PC-9 (cell line): ENCODE measurements at regions not wholly inside any gene's neighbourhood (a gene's known extent, or its start where the extent isn't known, plus 50 kb on each side); places are given as distances from the start of the nearest gene placed in this dataset.

Source experiments
- BruUV-seq: library from RNA; stranded (reverse); fragments of 400-500 nt; replicated peaks from 2 replicates; lab custom pipeline; 2021; lab: Mats Ljungman, UMichigan
- CTCF ChIA-PET: fragments of 300-600 bp; sonication (Branson Sonifier 250); formaldehyde crosslinking; loops from one replicate; lab custom pipeline; 2022; ENCODE audit warnings: antibody characterized with exemption; lab: Charles Lee
- POLR2A ChIA-PET: fragments of 300-600 bp; sonication (Branson Sonifier 250); formaldehyde crosslinking; loops from one replicate; lab custom pipeline; 2022; ENCODE audit warnings: antibody characterized with exemption; ENCODE audit not compliant: unreplicated experiment; lab: Charles Lee
- DNase-seq, 2 experiments: peaks; one replicate each; pipeline versions ENCODE4 v3.0.0 to v3.0.0-alpha.2; 2015 to 2022; ENCODE audit warnings: mixed read lengths in 1 of 2
- H2AFZ ChIP-seq: fragments of 200-600 bp; sonication (generic); 2 replicates; pipeline ENCODE4 v1.8.1; 2017; ENCODE audit warnings: antibody characterized with exemption
- H3F3A ChIP-seq: fragments of 200-600 bp; sonication (generic); 2 replicates; pipeline ENCODE4 v1.8.1; 2017; ENCODE audit warnings: antibody characterized with exemption, mild to moderate bottlenecking, low read depth; ENCODE audit not compliant: insufficient read depth
- H3K27ac ChIP-seq: fragments of 200-600 bp; sonication (generic); 2 replicates; pipeline ENCODE4 v1.6.1; 2016; ENCODE audit warnings: mixed run types
- H3K27me3 ChIP-seq: fragments of 200-600 bp; sonication (generic); 2 replicates; pipeline ENCODE4 v1.6.1; 2016; ENCODE audit warnings: low read depth, mixed run types; ENCODE audit not compliant: insufficient read depth
- H3K36me3 ChIP-seq: fragments of 200-600 bp; sonication (generic); 2 replicates; pipeline ENCODE4 v1.6.1; 2016; ENCODE audit warnings: low read depth, mixed run types
- H3K4me1 ChIP-seq: fragments of 200-600 bp; sonication (generic); replicated peaks from 2 replicates; pipeline ENCODE4 v1.6.1; 2016; ENCODE audit warnings: mixed run types; ENCODE audit not compliant: insufficient read depth
- H3K4me2 ChIP-seq: fragments of 200-600 bp; sonication (generic); 2 replicates; pipeline ENCODE4 v1.6.1; 2017; ENCODE audit warnings: mixed run types
- H3K4me3 ChIP-seq: fragments of 200-600 bp; sonication (generic); 2 replicates; pipeline ENCODE4 v1.6.1; 2016; ENCODE audit warnings: mixed run types
- H3K79me2 ChIP-seq: fragments of 200-600 bp; sonication (generic); 2 replicates; pipeline ENCODE4 v1.6.1; 2017; ENCODE audit warnings: low read depth, mixed run types
- H3K9me2 ChIP-seq: fragments of 200-600 bp; sonication (generic); 2 replicates; pipeline ENCODE4 v1.8.1; 2017; ENCODE audit warnings: mild to moderate bottlenecking; ENCODE audit not compliant: insufficient read depth
- H3K9me3 ChIP-seq: fragments of 200-600 bp; sonication (generic); 2 replicates; pipeline ENCODE4 v1.8.1; 2016; ENCODE audit warnings: low read depth; ENCODE audit not compliant: insufficient read depth
- H4K20me1 ChIP-seq: fragments of 200-600 bp; sonication (generic); 2 replicates; pipeline ENCODE4 v1.8.1; 2017; ENCODE audit not compliant: insufficient read depth
- EZH2 ChIP-seq: fragments of 200-600 bp; sonication (generic); IDR thresholded peaks from 2 replicates; pipeline ENCODE4 v1.8.0; 2017; ENCODE audit warnings: antibody characterized with exemption, low read depth
- intact Hi-C: fragments of 100-400 bp; cut with micrococcal nuclease; formaldehyde crosslinking; loops from one replicate; pipeline ENCODE4 v1.10.0; 2022; ENCODE audit not compliant: unreplicated experiment
- TF ChIP-seq, protein P1 (sequence below): fragments of 200-600 bp; sonication (generic); conservative IDR thresholded peaks from 2 replicates; pipeline ENCODE4 v1.6.1; 2017; ENCODE audit warnings: mixed run types, antibody characterized with exemption, mild to moderate bottlenecking, moderate library complexity

DNA sequence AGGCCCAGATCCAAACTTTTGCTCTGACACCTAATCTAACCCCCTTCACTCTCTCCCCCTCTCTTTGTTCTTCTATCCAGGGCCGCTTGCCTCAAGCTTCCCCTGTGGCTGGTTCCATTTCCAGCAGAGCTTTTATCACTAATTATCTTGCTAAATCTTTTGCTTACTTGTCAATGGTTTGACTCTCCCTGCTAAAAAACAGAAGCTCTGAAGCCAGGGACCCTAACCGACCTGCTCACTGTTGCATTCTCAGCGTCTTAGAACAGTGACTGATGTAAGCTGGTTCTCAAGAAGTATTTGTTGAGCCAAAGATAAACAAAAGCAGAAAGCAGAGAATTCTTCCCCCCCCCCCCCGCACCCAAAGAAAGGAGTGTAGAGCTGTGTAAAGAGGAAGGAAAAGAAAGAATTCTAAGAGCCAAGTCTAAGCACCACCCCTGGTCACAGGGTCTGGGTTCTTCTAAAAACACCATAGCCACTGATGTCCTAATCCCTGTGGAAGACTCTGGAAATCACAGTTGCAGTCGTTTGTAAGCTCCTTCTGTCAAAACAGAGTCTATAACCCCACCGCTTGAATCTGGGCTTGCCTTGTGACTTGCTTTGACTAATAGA, 385.8 kb downstream of the MED13L start:
- no peaks in the 10 kb centered on the region for H3F3A ChIP-seq
- TF ChIP-seq, protein P1, sequence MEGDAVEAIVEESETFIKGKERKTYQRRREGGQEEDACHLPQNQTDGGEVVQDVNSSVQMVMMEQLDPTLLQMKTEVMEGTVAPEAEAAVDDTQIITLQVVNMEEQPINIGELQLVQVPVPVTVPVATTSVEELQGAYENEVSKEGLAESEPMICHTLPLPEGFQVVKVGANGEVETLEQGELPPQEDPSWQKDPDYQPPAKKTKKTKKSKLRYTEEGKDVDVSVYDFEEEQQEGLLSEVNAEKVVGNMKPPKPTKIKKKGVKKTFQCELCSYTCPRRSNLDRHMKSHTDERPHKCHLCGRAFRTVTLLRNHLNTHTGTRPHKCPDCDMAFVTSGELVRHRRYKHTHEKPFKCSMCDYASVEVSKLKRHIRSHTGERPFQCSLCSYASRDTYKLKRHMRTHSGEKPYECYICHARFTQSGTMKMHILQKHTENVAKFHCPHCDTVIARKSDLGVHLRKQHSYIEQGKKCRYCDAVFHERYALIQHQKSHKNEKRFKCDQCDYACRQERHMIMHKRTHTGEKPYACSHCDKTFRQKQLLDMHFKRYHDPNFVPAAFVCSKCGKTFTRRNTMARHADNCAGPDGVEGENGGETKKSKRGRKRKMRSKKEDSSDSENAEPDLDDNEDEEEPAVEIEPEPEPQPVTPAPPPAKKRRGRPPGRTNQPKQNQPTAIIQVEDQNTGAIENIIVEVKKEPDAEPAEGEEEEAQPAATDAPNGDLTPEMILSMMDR, result no peak
- TF ChIP-seq EZH2, result no peak
- no peak overlapping the region for H3K4me3 ChIP-seq
- H3K27me3 ChIP-seq, result peaks cover 28% of the 10 kb centered on the region
- BruUV-seq, result no TSS peak
- no peak overlapping the region for H2AFZ ChIP-seq
- DNase-seq, result no peak
- ChIA-PET POLR2A (no interaction called here), CTCF (interaction anchor here (0.6 kb wide), 3 partner anchors 22 to 832 kb away, joined by 3 read pairs; no protein-coding TSS in a partner anchor)
- no peaks in the 10 kb centered on the region for H3K9me3 ChIP-seq
- no peak overlapping the region for H3K27ac ChIP-seq
- no peaks in the 10 kb centered on the region; the same call in 1 of the 2 replicates for H3K9me2 ChIP-seq
- no peaks in the 10 kb centered on the region for H3K79me2 ChIP-seq
- H4K20me1 ChIP-seq, result no peaks in the 10 kb centered on the region; the same call in 1 of the 2 replicates
- no peak overlapping the region for H3K4me2 ChIP-seq
- H3K4me1 ChIP-seq, result no peaks in the 10 kb centered on the region
- intact Hi-C loops, result no loop called here
- no peaks in the 10 kb centered on the region for H3K36me3 ChIP-seq

DNA sequence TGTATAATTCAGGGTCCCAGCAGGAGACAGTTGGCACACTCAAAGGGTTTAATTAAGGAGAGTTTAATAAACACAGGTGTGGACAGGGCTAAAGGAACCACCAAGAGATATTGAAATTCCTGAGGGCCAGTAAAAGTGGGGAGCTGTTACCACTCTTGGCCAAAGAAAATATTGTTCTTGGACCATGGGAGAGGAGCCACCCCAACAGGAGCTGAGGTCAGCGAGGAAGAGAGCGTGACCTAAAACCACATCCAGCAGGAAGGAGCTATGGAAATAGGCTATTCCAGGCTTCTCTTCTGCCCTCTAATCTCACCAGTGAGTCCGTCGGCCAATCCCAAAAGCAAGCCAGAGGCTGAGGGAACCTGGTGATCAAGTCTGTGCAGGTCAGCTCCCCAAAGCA, 390.8 kb downstream of the MED13L start:
- H3K9me2 ChIP-seq, result no peaks in the 10 kb centered on the region; the same call in 1 of the 2 replicates
- no peak overlapping the region for H3K27ac ChIP-seq
- no peak overlapping the region for H2AFZ ChIP-seq
- ChIA-PET CTCF (no interaction called here), POLR2A (no interaction called here)
- no peak for DNase-seq
- intact Hi-C loops, result no loop called here
- no peak overlapping the region for H3K4me3 ChIP-seq
- no peak for TF ChIP-seq EZH2
- TF ChIP-seq, protein P1, result no peak
- H3K9me3 ChIP-seq, result no peaks in the 10 kb centered on the region
- H3K27me3 ChIP-seq, result no peaks in the 10 kb centered on the region
- H3K4me1 ChIP-seq, result 0 out of 2 replicates have a peak, but pooled peaks cover 6% of the 10 kb centered on the region
- H3K79me2 ChIP-seq, result no peaks in the 10 kb centered on the region
- H3K4me2 ChIP-seq, result no peak overlapping the region
- H4K20me1 ChIP-seq, result no peaks in the 10 kb centered on the region
- no peaks in the 10 kb centered on the region for H3F3A ChIP-seq
- BruUV-seq, result no TSS peak
- no peaks in the 10 kb centered on the region for H3K36me3 ChIP-seq

DNA sequence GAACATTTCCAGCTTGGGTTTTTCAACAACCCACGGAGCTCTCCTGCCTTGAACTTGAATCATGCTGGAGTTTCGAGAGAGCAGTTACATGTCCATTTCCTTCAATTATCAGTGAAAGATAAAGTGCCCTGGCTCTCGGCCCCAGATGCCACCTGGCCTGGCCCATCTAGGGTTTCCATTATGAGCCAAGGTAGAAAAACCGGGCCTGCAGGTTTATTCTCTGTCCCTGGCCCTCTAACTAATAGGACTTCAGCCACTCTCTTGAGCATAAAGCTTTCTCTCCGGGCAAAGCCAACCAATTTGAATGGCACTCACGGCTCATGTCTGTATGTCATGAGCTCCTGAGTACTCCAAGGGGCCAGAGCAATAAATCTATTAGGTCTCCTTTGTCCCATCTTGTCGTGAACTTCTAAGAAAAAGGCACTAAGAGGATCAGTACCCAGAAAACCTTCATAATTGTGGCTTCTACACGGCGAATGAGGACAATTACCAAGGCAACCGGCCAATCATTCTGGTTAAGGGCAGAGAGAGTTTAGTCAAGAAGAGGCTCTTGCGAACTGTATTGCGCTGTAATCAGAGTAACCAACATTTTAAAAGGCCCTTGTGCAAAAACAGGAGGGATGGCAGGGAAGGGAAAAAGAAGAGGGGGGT, 392.3 kb downstream of the MED13L start:
- ChIA-PET POLR2A (no interaction called here), CTCF (no interaction called here)
- Histone ChIP-seq H3K4me1 (0 out of 2 replicates have a peak, but pooled peaks cover 6% of the 10 kb centered on the region), H3K4me3 (no peak overlapping the region), H3K36me3 (no peaks in the 10 kb centered on the region), H3K27ac (no peak overlapping the region), H3K9me2 (no peaks in the 10 kb centered on the region), H4K20me1 (no peaks in the 10 kb centered on the region), H3K9me3 (no peaks in the 10 kb centered on the region), H3K4me2 (peak overlapping the region; percentile 15; the same call in 1 of the 2 replicates), H2AFZ (no peak overlapping the region; the same call in 1 of the 2 replicates), H3K79me2 (no peaks in the 10 kb centered on the region), H3K27me3 (no peaks in the 10 kb centered on the region), H3F3A (no peaks in the 10 kb centered on the region)
- DNase-seq, result peak in 1 of 2 experiments; percentile 57
- intact Hi-C loops, result no loop called here
- TF ChIP-seq, protein P1, result no peak
- TF ChIP-seq EZH2, result no peak
- BruUV-seq, result no TSS peak
